Tibial nerve (tissue), 4 donors: ENCODE measurements at regions not wholly inside any gene's neighbourhood (a gene's known extent, or its start where the extent isn't known, plus 50 kb on each side); places are given as distances from the start of the nearest gene placed in this dataset.

Experiments used
- EP300 ChIP-seq, 2 donors: sonication (generic); formaldehyde crosslinking; IDR thresholded peaks; one replicate each; pipeline ENCODE4 v1.6.1; 2017; ENCODE audit warnings: antibody characterized with exemption in 2 of 2, mild to moderate bottlenecking in 1 of 2
- POLR2A ChIP-seq, 2 donors: fragments of 450-650 bp; IDR thresholded peaks; one replicate each; pipeline ENCODE4 v1.6.1; 2017; ENCODE audit warnings: antibody characterized with exemption in 2 of 2, mild to moderate bottlenecking in 2 of 2, moderate library complexity in 2 of 2
- TF ChIP-seq, protein P1 (sequence below), 5 experiments: fragments of 200-600 bp in 3 of 5; fragments of 450-650 bp in 2 of 5; sonication (generic) in 3 of 5; IDR thresholded peaks; one replicate each; pipeline ENCODE4 v1.5.1; 2016 to 2019; ENCODE audit warnings: antibody characterized with exemption in 5 of 5, mild to moderate bottlenecking in 3 of 5, moderate library complexity in 2 of 5

DNA sequence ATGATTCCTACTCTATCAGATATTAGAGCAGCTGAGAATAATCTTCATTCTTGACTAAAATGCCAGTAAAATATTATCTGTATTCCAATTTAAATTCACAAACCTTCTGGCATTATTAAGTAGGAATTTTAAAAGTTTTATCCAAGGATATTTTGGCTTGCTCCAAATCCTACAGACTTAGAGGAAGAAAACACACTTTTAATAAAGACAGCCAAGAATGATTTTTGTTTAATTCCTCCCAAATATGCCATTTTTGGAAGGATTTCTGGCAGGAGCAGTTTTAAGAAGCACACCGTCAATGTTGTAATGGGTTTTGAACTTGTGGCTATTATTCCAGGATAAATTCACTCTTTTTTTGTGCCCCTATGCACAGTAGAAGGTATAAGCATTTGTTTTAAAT lies 355.1 kb downstream of the SLITRK5 start:
- TF ChIP-seq EP300 (IDR thresholded peaks at IDR 0.05): no peak
- TF ChIP-seq, protein P1, sequence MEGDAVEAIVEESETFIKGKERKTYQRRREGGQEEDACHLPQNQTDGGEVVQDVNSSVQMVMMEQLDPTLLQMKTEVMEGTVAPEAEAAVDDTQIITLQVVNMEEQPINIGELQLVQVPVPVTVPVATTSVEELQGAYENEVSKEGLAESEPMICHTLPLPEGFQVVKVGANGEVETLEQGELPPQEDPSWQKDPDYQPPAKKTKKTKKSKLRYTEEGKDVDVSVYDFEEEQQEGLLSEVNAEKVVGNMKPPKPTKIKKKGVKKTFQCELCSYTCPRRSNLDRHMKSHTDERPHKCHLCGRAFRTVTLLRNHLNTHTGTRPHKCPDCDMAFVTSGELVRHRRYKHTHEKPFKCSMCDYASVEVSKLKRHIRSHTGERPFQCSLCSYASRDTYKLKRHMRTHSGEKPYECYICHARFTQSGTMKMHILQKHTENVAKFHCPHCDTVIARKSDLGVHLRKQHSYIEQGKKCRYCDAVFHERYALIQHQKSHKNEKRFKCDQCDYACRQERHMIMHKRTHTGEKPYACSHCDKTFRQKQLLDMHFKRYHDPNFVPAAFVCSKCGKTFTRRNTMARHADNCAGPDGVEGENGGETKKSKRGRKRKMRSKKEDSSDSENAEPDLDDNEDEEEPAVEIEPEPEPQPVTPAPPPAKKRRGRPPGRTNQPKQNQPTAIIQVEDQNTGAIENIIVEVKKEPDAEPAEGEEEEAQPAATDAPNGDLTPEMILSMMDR (IDR thresholded peaks at IDR 0.05): no peak
- no peak for TF ChIP-seq POLR2A (IDR thresholded peaks at IDR 0.05)
